A549 (cell line): ENCODE measurements at regions not wholly inside any gene's neighbourhood (a gene's known extent, or its start where the extent isn't known, plus 50 kb on each side); places are given as distances from the start of the nearest gene placed in this dataset.

ENCODE experiments used
- POLR2A ChIP-seq: IDR thresholded peaks from 2 replicates; pipeline ENCODE4 v1.6.1; 2012; ENCODE audit warnings: mild to moderate bottlenecking, low read length
- TF ChIP-seq, protein P1 (sequence below): fragments of >200 bp; sonication (Bioruptor Twin); formaldehyde crosslinking; IDR thresholded peaks from 3 replicates; pipeline ENCODE4 v1.5.1; 2016
- TF ChIP-seq, protein P2 (sequence below): IDR thresholded peaks from 2 replicates; pipeline ENCODE4 v1.6.1; 2012; ENCODE audit warnings: low read depth, borderline replicate concordance

DNA sequence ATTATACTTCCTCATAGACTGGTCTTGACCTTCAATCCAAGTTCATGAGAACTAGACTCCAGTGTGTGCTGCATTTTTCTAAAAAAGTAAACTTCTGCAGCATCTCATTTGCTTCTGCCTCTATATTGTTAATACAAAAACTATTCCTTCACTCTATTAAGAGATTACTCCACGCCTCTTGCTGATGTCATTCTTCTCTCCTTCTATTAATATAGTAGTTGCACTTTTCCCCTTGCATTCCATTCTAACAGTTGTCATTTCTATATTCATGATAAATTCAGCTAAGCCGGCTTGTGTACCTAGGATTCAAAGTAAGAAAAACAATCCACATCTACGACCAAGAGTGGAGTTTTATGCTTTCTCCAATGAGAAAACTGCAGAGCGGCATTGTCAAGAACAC lies 480.4 kb upstream of the NOVA1 start:
- TF ChIP-seq, protein P1, sequence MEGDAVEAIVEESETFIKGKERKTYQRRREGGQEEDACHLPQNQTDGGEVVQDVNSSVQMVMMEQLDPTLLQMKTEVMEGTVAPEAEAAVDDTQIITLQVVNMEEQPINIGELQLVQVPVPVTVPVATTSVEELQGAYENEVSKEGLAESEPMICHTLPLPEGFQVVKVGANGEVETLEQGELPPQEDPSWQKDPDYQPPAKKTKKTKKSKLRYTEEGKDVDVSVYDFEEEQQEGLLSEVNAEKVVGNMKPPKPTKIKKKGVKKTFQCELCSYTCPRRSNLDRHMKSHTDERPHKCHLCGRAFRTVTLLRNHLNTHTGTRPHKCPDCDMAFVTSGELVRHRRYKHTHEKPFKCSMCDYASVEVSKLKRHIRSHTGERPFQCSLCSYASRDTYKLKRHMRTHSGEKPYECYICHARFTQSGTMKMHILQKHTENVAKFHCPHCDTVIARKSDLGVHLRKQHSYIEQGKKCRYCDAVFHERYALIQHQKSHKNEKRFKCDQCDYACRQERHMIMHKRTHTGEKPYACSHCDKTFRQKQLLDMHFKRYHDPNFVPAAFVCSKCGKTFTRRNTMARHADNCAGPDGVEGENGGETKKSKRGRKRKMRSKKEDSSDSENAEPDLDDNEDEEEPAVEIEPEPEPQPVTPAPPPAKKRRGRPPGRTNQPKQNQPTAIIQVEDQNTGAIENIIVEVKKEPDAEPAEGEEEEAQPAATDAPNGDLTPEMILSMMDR = no peak
- TF ChIP-seq, protein P2, sequence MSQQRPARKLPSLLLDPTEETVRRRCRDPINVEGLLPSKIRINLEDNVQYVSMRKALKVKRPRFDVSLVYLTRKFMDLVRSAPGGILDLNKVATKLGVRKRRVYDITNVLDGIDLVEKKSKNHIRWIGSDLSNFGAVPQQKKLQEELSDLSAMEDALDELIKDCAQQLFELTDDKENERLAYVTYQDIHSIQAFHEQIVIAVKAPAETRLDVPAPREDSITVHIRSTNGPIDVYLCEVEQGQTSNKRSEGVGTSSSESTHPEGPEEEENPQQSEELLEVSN = no peak
- no peak for TF ChIP-seq POLR2A
